HepG2 (cell line): ENCODE measurements at regions not wholly inside any gene's neighbourhood (a gene's known extent, or its start where the extent isn't known, plus 50 kb on each side); places are given as distances from the start of the nearest gene placed in this dataset.

Source experiments
- ATF1 ChIP-seq: IDR thresholded peaks from 2 replicates; pipeline ENCODE4 v1.6.1; 2016; ENCODE audit warnings: mild to moderate bottlenecking, control low read depth
- MAFG ChIP-seq: sonication (generic); formaldehyde crosslinking; IDR thresholded peaks from 2 replicates; pipeline ENCODE4 v1.5.1; 2020; ENCODE audit warnings: mild to moderate bottlenecking, missing genetic modification reagents
- THAP11 ChIP-seq: IDR thresholded peaks from 2 replicates; pipeline ENCODE4 v1.6.1; 2016; ENCODE audit warnings: missing biosample characterization, missing genetic modification reagents
- ZNF460 ChIP-seq: sonication (generic); formaldehyde crosslinking; IDR thresholded peaks from 2 replicates; pipeline ENCODE4 v1.5.1; 2020; ENCODE audit warnings: missing genetic modification reagents, mild to moderate bottlenecking, borderline replicate concordance

GRCh38 chr1:57503337-57503736 lies 79.5 kb upstream of the DAB1 start:
- no peak for TF ChIP-seq ATF1 (CRISPR knock-in tag)
- TF ChIP-seq MAFG (CRISPR knock-in tag), result no peak
- TF ChIP-seq ZNF460, result no peak
- TF ChIP-seq THAP11 (CRISPR knock-in tag), result no peak
